GM12872 (cell line): ENCODE measurements at regions not wholly inside any gene's neighbourhood (a gene's known extent, or its start where the extent isn't known, plus 50 kb on each side); places are given as distances from the start of the nearest gene placed in this dataset.

Experiments used
- TF ChIP-seq, protein P1 (sequence below): IDR thresholded peaks from 3 replicates; pipeline ENCODE4 v1.5.1; 2011; ENCODE audit warnings: low read depth, mild to moderate bottlenecking, low read length, moderate library complexity; ENCODE audit not compliant: insufficient read depth

DNA sequence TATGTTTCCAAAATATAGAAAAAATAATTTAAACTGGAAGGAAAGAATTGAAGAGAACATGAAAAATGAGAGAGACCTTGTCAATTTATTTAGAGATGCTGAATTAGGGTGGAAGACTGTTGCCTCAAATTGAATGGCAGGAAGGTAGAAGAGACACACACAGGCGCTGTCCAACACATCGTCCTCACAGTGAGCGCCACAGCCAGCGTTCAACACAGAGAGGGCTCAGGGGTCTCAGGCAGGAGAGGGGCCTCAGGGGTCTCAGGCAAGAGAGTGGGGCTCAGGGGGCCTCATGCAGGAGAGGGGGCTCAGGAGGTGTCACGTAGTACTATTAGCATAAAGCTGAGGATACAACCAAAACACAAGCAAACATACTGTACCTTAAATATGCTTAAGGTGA lies 65.7 kb downstream of the TMEM18 start:
- TF ChIP-seq, protein P1, sequence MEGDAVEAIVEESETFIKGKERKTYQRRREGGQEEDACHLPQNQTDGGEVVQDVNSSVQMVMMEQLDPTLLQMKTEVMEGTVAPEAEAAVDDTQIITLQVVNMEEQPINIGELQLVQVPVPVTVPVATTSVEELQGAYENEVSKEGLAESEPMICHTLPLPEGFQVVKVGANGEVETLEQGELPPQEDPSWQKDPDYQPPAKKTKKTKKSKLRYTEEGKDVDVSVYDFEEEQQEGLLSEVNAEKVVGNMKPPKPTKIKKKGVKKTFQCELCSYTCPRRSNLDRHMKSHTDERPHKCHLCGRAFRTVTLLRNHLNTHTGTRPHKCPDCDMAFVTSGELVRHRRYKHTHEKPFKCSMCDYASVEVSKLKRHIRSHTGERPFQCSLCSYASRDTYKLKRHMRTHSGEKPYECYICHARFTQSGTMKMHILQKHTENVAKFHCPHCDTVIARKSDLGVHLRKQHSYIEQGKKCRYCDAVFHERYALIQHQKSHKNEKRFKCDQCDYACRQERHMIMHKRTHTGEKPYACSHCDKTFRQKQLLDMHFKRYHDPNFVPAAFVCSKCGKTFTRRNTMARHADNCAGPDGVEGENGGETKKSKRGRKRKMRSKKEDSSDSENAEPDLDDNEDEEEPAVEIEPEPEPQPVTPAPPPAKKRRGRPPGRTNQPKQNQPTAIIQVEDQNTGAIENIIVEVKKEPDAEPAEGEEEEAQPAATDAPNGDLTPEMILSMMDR: no peak

DNA sequence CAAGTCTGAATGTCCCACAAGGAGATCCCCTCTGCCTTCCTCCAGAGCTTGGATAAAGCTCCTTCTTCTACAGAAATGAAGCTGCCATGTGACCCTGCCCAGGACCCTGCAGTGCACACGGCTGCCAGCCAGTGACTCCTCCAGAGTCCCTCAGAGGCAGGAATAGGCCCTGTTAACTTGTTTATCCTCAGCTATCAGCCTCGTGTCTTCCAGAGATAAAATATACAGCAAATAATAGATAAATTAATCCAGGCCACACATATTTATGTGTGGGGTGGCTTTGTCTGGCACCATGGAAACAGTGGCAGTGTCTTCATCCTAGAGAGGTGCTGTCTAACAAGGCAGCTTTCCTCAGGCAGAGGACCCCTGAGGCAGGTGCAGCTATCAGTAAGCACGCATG lies 66.7 kb downstream of the TMEM18 start:
- TF ChIP-seq, protein P1: no peak

DNA sequence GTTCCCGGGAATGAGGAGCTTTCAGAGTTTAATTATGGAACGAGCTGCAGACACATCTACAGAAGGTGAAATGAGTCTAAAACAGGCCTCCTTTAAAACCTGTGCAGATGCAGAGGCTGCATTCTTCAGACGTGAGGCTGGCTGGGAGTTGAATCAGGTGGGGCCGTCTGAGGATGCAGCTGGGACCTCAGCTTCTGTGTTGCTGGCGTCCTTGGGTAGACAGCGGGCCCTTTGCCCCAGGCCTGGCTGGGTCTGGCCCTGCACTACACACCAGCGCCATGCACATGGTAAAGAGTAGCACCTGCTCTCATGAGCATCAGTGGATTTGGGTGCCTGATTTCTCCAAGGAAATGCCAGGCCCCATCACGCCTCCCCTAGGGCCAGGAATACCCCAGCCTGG lies 67.3 kb downstream of the TMEM18 start:
- TF ChIP-seq, protein P1: no peak

DNA sequence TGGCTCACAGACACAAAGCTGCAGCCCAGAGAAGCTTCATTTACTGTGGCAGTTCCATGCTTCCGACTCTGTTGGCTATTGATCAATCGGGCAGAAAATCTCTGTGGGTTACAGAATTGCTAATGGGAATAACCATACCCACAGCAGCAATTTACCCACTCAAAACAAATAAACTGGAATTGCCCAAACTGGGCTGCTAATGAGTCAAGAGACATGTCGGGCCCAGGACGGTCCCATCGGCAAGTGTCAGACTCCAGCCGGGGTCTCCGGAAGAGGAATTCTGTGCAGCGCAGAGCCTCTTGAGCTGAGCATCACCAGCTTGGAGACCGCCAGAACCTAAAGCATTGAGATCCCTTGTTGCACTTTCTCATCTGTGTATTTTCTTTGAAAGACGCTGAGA lies 67.8 kb downstream of the TMEM18 start:
- TF ChIP-seq, protein P1: no peak

DNA sequence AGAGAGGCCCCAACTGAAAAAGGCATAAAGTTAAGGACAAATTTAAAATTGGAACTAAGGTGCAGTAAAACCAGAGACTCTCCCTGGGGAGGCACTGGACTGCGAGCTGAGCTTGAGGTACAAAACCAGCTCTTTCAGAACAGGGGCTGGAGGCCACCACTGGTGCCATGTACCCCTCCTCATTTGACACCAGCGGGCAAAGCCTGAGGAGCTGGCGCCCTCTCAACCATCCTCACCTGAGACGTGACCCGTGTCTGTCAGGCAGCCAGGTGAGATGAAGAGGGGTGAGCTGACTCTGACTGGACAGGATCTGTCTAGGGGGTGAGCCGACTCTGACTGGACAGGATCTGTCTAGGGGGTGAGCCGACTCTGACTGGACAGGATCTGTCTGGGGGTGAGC lies 68.5 kb downstream of the TMEM18 start:
- TF ChIP-seq, protein P1: no peak

DNA sequence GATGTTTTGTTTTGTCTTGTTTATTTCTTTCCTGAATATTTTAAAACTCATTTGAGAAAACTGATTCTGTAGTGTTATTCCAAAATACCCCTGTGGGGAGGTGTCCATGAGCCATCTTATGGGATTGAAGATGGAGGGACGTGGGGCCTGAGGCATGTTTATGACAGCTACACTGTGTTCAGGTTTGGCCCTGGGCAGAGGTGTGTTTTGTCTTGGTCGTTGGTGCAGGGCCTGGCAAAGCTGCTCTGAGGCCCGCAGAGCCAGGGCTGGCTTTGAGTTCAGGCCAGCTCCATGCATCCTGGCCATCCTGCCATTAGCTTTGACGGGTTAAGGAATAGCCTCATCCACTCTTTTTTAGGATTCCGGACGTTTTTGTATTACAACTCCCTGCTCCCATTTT lies 68.9 kb downstream of the TMEM18 start:
- TF ChIP-seq, protein P1: no peak

DNA sequence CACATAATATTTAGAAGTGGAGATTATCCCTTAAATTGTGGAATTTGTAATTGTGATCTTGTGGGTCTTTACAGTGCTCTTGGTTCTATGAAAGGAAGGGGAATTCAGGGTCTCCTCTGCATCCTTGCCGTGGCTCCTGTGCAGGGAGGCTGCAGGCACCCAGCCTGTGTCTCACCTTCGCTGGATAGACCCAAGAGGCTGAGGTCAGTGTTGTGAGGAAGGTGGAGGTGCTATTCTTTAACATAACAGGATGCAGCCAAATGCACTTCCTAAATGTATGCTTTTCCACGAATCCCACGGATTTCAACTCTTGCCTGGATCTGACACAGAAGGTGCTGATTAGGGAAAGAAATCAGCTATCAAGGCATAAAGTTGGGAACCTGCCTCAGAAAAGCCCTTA lies 69.5 kb downstream of the TMEM18 start:
- TF ChIP-seq, protein P1: no peak

DNA sequence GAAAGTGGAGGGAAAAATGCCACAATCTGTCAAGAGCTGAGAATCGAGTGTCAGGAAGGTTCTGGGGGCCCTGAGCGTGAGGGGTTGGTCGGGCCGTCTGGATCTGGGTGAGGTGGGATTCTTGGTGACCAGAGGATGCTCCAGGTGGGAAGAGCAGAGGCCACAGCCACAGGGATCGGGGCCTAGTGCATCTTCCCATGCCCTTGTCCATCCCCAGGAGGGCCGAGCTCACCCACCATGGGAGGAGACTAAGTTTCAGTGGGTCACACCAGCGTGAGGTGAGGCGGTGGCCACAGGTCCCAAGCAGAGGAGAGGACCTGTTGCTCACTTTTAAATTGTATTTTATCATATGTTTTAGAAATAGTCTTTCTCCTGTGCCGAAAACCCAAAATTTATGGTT lies 70.0 kb downstream of the TMEM18 start:
- TF ChIP-seq, protein P1: no peak
